Cardiac septum (tissue), 1 donor: ENCODE measurements at regions not wholly inside any gene's neighbourhood (a gene's known extent, or its start where the extent isn't known, plus 50 kb on each side); places are given as distances from the start of the nearest gene placed in this dataset.

ENCODE experiments used
- DNase-seq: peaks from one replicate; pipeline ENCODE4 v3.0.0-alpha.2; 2020; ENCODE audit warnings: low spot score
- intact Hi-C: fragments of 100-400 bp; cut with DNase I; formaldehyde crosslinking; loops from one replicate; pipeline ENCODE4 v1.14.0; 2022
- donor health status: DM: no; HTN: no; CAD: no.

- DNase-seq, result no peak
- intact Hi-C loops, result no loop called here
Observed at GRCh38 chr17:79482727-79483521, 127.9 kb downstream of the RBFOX3 start.

GRCh38 chr17:79479876-79480275 lies 131.0 kb downstream of the RBFOX3 start:
- intact Hi-C loops, result no loop called here
- DNase-seq, result no peak

- DNase-seq, result no peak
- intact Hi-C loops, result no loop called here
Observed at GRCh38 chr17:79478841-79479240, 132.0 kb downstream of the RBFOX3 start.

DNA sequence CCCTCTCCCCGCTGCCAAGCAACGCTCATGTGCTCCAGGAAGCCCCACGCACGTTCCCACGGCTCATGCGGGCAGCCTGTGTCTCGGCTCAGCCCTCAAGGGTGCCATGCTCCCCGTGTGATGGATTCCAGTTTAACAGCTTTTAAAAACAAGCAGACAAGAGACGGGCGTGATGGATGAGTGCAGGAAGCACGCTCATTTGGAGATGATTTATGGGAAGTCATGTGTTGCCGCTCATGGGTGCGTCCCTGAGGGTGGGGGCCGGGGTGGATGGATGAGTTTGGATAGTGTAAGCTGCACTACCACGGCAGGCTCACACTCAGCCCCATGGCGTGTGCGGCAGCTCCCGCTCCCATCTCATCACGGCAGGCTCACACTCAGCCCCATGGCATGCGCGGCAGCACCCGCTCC lies 132.8 kb downstream of the RBFOX3 start:
- no peak for DNase-seq
- intact Hi-C loops, result no loop called here

- no peak for DNase-seq
- intact Hi-C loops, result no loop called here
Observed at GRCh38 chr17:79476074-79476652, 134.7 kb downstream of the RBFOX3 start.

DNA sequence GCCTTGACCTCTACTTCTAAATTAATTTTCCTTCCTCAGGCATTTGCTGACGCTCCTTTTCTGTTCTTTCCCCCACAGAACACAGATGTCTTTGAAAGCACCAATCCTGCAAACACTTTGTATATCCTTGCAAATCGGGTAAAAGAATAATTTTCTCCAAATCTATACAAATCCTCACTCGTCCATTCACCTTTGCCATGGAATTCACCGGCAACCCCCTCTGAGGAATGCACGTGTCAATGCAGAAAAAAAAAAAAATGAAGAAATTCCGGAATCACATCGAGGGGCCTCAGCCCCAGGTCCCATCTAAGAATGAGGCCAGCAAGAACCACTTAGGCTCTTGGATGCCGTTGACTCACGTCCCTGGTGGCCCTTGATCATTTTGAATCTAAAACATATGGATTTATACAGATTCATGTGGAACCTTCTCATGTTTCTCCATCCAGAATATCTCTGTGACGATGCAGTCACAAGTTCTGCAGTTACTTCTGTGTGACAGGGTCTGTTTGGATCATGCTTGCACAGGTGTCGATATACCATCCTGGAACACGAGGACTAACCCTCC lies 136.9 kb downstream of the RBFOX3 start:
- no peak for DNase-seq
- intact Hi-C loops, result no loop called here

GRCh38 chr17:79473111-79473875 lies 137.6 kb downstream of the RBFOX3 start:
- no peak for DNase-seq
- intact Hi-C loops, result no loop called here

- intact Hi-C loops, result no loop called here
- DNase-seq, result no peak
Observed at GRCh38 chr17:79470754-79471153, 140.1 kb downstream of the RBFOX3 start.

DNA sequence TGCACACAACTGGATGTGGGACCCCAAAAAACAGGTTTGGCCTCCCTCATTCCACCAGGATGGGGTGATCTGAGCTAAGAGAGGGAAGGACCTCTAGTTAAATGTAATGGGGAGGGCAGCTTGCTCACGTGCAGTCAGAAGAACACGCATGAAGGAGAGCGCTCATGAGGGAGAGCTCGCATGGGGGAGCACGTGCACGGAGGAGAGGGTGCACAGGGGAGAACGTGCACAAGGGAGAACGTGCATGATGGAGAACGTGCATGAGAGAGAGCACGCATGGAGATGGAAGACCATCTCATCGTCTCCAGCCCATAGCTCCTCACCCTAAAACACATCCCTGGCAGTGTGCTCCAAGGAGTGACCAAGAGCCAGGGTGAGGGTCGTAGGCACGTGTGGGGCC lies 141.2 kb downstream of the RBFOX3 start:
- intact Hi-C loops, result no loop called here

DNA sequence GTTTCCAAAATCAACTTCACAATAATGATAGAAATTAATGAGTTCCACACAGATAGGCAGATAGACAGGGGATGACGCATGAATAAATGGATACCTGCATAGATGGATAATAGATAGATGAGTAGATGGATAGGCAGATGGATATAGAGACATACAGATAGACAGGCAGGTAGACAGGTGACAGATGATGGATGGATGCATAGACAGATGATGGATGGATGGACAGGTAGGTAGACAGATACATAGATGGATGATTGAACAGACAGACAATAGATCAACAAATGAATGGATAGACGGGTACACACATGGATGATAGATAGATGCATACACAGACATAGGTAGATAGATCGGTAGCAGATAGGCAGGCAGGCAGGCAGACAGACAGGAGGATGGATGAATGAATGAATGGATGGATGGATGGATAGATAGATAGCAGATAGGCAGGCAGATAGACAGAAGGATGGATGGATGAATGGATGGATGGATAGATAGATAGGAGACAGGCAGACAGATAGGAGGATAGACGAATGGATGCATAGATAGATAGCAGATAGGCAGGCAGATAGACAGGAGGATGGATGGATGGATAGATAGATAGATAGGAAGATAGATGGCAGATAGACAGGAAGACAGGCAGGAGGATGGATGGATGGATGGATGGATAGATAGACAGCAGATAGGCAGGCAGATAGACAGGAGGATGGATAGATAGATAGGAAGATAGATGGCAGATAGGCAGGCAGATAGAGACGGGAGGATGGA lies 142.5 kb downstream of the RBFOX3 start:
- no peak for DNase-seq
- intact Hi-C loops, result no loop called here

More for the DNA sequence above, 141.2 kb downstream of the RBFOX3 start:
- no peak for DNase-seq

GRCh38 chr17:79466562-79467350 lies 144.1 kb downstream of the RBFOX3 start:
- intact Hi-C loops, result no loop called here
- DNase-seq, result no peak

DNA sequence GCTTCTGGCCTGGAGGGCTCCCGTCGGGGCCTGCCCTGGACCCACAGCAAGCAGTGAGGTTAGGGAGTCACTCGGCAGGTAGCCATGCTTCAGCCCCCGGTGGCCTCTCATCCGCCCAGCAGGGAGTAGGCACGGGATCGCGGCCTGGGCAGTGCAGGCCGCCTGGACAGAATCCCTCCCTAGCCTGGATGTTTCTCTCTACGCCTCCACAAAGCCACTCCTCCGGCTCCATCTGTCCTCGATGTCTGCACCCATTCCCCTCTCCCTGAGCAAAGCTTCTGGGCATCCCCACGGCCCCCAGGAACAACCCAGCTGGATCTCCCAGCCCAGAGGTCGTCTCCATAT lies 145.2 kb downstream of the RBFOX3 start:
- intact Hi-C loops, result no loop called here
- DNase-seq, result no peak

DNA sequence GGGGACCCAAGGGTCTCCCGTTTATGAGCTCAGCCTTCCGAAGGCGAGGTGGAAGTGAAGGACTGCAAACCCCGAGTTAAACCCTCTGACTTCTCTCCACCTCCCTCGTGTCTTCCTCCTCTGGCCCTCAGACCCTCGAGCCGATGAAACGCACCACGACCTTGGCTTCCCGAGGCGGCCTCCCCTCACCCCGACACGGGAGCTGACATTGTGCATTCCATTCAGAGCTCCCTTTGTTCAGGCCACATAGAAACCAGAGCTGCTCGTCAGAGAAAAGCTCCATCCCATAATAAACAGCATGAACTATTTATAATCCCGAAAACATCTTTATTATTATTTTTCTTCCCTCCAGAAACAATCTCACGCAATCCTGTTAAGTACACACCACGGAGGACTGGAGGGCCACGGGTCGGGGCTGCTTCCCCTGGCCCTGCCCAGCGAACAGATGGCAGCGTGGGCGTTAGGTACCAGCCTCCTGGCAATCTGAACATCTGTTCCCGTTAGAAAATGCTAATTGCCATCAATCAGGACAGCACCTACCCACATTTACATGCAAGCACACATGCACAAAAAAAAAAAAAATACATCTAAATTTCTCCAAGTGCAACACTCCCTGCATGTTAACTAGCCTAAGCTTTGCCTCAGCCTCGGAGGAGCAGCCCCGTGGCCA lies 145.7 kb downstream of the RBFOX3 start:
- DNase-seq, result no peak
- intact Hi-C loops, result no loop called here

DNA sequence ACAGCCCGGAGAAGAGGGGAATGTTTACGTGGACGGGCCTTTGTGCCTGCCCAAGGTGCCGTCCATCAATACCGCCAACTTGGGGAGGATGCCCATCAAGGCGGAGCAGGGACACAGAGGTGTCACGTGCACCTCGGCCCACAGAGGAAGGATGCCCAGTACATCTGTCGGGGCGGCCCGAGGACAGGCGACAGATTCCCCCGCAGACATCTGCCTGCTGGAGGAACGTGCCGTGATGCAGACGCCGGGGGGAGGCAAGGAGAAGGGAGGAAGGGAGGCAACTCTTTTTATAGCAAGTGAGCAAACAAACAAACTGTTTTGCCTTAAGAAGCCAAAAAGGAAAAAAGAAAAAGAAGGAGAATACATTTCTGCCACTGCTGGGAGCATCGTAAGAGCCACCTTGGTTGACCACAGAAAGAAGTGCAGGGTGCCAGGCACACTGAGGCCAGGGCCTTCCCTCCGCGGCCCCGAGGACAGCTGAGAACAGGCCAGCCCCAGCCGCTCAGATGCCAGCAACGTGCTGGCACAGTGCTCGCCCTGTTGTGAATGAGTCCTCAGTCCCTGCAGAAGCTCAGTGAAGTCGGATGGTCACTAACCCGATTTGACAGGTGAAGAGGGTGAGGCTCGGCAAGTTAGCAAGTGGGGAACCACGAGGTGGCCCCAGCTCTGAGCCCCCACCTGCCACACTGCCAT lies 146.4 kb downstream of the RBFOX3 start:
- no peak for DNase-seq
- intact Hi-C loops, result no loop called here

GRCh38 chr17:79463421-79464317 lies 147.2 kb downstream of the RBFOX3 start:
- intact Hi-C loops, result no loop called here
- DNase-seq, result no peak

DNA sequence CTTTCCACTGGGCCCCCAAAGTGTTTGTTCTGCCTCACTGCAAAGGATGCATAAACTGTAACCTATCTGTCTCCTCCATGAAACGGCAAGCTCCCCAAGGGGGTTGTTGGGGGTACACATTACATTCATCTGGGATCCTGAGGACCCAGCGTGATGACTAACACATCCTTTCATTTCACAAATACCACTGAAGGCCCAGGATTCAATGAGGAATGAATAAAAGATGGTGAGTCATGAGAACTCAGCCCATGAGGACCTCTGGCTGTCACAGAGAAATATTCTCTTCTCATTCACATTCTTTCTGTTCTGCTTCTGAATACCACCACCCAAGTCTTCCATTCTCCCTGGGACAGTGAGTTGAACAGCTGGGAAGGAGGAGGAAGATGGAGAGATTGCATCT lies 149.8 kb downstream of the RBFOX3 start:
- intact Hi-C loops, result no loop called here
- DNase-seq, result no peak

GRCh38 chr17:79459846-79460245 lies 151.0 kb downstream of the RBFOX3 start:
- DNase-seq, result no peak
- intact Hi-C loops, result no loop called here
